Right ventricle myocardium superior (tissue), 1 donor: ENCODE measurements at regions not wholly inside any gene's neighbourhood (a gene's known extent, or its start where the extent isn't known, plus 50 kb on each side); places are given as distances from the start of the nearest gene placed in this dataset.

Experiments used
- ATAC-seq: fragments of 200-7000 bp; cut with Tn5 transposase; one replicate; pipeline ENCODE4 v1.9.1; 2020; ENCODE audit warnings: mild to moderate bottlenecking; ENCODE audit not compliant: poor library complexity
- DNase-seq: peaks from one replicate; pipeline ENCODE4 v3.0.0-alpha.2; 2020
- intact Hi-C: fragments of 100-400 bp; cut with DNase I; formaldehyde crosslinking; loops from one replicate; pipeline ENCODE4 v1.11.2; 2022
- donor health status: DM: no; HTN: yes; CAD: no; lungs with severe emphysema.

GRCh38 chr9:25613709-25614108, 64.5 kb downstream of the TUSC1 start:
- no peak for ATAC-seq
- intact Hi-C loops = no loop called here
- no peak for DNase-seq

- ATAC-seq (no peak), DNase-seq (no peak)
- intact Hi-C loops = no loop called here
Measured at GRCh38 chr9:25603106-25603505, 75.1 kb downstream of the TUSC1 start.

GRCh38 chr9:25602400-25603044, 75.7 kb downstream of the TUSC1 start:
- intact Hi-C loops = no loop called here
- no peak for ATAC-seq
- no peak for DNase-seq

DNA sequence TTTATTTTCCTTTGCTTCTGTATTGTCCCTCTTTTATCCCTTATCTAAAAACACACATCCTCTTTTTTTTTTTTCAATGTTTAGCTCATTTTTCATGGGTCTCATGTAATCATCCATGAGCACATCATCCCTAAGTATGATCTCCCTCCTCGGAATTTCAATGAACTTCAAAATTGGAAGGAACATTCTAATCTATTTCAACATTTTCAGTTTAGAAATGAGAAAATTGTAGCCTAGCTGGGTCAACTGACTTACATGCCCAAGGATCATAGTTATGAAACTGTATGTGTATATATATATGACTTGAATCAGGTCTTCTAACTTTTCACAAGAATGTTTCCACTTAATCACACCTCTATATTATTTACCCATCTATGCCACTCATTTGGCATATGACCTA, 77.7 kb downstream of the TUSC1 start:
- no peak for DNase-seq
- ATAC-seq = no peak
- intact Hi-C loops = no loop called here

GRCh38 chr9:25584611-25585010, 93.6 kb downstream of the TUSC1 start:
- intact Hi-C loops = no loop called here
- DNase-seq (no peak), ATAC-seq (no peak)

DNA sequence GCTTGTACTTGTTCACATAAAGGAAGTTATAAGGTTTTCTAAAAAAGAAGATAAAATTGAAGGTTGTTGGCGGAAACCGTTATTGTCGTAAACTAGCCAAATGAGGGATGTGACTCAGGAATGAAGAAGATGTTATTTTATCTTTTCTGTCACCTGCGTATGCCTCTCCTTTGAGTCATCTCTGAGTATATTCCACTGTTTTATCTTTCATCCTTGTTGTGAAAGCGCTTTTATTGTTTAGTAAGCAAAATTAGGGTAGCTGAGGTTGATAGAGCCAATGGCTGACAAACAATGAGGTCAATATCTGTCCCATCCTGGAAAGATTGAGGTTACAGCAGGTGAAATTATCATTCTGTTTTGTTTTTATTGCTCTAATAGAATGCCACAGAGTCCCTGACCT, 105.0 kb downstream of the TUSC1 start:
- ATAC-seq = no peak
- intact Hi-C loops = no loop called here

DNA sequence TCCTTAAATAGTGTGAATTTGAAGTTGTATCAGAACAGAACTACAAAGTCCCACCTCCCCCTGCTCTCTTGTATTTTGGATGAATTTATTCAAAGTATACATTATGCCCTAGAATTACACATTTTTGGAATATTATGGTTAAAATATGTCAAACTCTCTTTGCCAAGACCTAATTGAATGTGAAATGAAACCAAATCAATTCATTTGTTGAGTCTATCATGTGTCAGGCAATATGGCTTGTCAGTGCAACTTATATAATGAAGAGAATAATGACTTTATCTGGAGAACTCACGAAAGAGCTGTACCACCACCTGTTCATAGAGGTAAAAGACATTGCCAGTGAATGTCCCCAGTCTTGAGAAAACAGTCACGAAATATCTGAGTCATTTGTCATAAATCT, 106.8 kb downstream of the TUSC1 start:
- DNase-seq (no peak), ATAC-seq (no peak)
- intact Hi-C loops = no loop called here

More for the DNA sequence above, 105.0 kb downstream of the TUSC1 start:
- DNase-seq = no peak

- ATAC-seq = no peak
- DNase-seq = no peak
- intact Hi-C loops = no loop called here
Measured at GRCh38 chr9:25570802-25571201, 107.4 kb downstream of the TUSC1 start.

DNA sequence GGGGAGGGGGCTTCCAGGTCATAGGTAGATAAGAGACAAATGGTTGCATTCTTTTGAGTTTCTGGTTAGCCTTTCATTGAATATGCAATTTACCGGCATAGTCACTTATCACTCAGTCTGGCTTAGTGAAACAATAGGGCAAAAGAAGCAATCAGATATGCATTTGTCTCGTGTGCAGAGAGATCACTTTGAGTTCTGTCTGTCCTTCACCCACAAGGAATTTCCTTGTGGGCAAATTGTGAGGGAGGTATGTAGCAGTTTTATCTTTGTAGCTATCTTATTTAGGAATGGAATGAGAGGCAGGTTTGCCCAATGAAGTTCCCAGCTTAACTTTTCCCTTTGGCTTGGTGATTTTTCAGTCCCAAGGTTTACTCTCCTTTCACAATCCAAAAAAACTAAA, 116.1 kb downstream of the TUSC1 start:
- no peak for ATAC-seq

GRCh38 chr9:25557645-25558300, 120.5 kb downstream of the TUSC1 start:
- ATAC-seq (no peak), DNase-seq (no peak)
- intact Hi-C loops = no loop called here

More for the DNA sequence above, 116.1 kb downstream of the TUSC1 start:
- DNase-seq = no peak
- intact Hi-C loops = loop anchor here (10.0 kb wide), 1 partner anchor 57 kb away; no protein-coding TSS in a partner anchor

DNA sequence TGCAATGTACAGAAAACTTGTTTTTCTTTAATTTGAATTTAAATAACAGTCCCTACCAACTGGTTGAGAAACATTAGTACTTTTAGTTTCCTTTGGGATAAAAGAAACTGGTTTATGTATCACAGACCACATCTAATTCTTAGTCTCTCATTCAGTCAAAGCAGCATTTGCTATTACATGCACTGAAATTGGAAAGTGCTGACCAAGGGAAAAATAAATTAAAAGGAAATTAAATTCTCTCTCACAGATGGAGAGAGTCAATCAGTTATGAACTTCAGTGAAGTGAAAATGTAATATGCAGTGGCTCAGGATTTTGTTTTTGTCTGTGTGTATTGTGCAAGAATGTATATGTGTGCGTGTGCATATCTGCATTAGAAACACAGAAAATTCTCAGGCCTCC, 121.7 kb downstream of the TUSC1 start:
- intact Hi-C loops = no loop called here
- DNase-seq (no peak), ATAC-seq (no peak)

GRCh38 chr9:25548847-25549246, 129.4 kb downstream of the TUSC1 start:
- intact Hi-C loops = no loop called here
- no peak for ATAC-seq
- no peak for DNase-seq

DNA sequence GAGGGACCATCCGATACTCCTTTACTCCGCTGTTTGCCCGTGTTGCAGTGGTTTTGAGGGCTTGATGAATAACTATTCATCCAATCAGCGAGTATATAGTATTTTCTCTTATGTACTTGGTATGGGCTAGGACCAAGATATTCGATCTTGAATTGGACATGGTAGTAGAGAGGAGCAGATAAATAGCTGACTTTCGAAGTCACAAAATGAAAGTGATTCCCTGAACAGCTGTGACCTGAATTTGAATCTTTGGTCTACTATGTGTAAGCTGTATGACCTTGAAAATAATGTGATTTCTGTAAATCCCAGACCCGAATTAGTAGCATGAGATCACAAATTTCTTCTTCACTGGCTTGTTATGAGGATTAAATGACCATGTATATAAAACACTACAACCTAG, 134.4 kb downstream of the TUSC1 start:
- intact Hi-C loops = no loop called here
- ATAC-seq (no peak), DNase-seq (no peak)

GRCh38 chr9:25542319-25542718, 135.9 kb downstream of the TUSC1 start:
- intact Hi-C loops = no loop called here
- ATAC-seq = no peak
- no peak for DNase-seq

- ATAC-seq (no peak), DNase-seq (no peak)
- intact Hi-C loops = no loop called here
Measured at GRCh38 chr9:25537808-25538207, 140.4 kb downstream of the TUSC1 start.

- intact Hi-C loops = no loop called here
Measured at GRCh38 chr9:25519286-25519685, 159.0 kb downstream of the TUSC1 start.

DNA sequence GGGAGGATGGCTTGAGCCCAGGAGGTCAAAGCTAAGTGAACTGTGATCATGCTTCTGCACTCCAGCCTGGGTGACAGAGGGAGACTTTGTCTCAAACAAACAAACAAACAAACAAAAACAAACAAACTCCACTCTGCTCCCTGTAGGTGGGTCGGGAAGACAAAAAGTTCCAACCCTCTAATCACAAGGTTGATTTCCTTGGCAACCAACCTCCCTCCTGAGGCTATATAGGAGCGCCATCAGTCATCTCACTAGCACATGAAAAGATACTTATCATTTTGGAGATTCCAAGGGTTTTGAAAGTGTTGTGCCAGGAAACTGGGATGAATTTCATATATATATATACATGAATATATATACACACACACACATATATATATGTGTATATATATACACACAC, 160.5 kb downstream of the TUSC1 start:
- intact Hi-C loops = no loop called here
- ATAC-seq = no peak
- DNase-seq = no peak

More at GRCh38 chr9:25519286-25519685, 159.0 kb downstream of the TUSC1 start:
- DNase-seq (no peak), ATAC-seq (no peak)

DNA sequence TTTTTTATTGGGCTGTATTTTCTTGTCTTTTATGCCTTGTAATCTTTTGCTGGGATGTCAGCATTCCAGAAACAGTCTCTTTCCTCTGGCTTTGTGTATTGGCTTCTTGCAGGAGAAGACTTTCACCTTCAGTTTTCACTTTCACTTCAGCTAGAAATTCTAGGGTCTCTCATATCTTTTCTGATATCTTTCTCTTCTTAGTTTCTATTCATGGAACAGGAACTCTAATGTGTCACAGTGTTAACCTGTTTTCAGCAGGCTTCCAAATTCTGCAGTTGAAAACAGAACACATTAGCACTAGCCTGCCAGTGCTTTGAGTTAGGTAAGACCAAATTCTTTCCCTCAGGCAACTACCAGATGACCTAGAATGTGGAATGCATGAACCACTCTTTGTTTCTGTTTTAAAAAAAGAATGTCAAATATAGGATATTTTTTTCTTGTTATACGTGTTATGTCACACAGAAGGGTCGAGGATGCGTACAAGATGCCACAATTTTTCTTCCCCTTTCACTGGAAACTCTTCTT, 164.7 kb downstream of the TUSC1 start:
- ATAC-seq = no peak
- intact Hi-C loops = no loop called here
- no peak for DNase-seq

DNA sequence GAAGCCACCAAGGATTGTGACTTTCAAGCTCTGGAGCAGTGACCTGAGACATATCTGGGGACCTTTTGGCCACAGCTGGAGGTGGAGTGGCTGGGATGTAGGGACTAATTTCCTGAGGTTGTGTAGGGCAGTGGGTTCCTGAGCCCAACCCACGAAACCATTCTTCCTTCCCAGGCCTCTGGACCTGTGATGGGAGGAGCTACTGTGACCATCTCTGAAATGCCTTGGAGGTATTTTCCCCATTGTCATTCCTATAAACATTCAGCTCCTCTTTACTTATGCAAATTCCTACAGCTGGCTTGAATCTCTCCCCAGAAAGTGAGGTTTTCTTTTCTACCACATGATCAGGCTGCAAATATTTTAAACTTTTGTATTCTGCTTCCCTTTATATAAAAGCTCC, 172.6 kb downstream of the TUSC1 start:
- intact Hi-C loops = loop anchor here (10.0 kb wide), 1 partner anchor 59 kb away; no protein-coding TSS in a partner anchor
- DNase-seq (no peak), ATAC-seq (no peak)

- ATAC-seq (no peak), DNase-seq (no peak)
- intact Hi-C loops = no loop called here
Measured at GRCh38 chr9:25481372-25481771, 196.9 kb downstream of the TUSC1 start.
